Stimulated activated CD8-positive, alpha-beta memory T cell treated with anti-CD3 and anti-CD28 coated beads, Interleukin-15, amount 100 ng/mL, for 24 hours (primary cell): ENCODE measurements at regions not wholly inside any gene's neighbourhood (a gene's known extent, or its start where the extent isn't known, plus 50 kb on each side); places are given as distances from the start of the nearest gene placed in this dataset.

Experiments used
- DNase-seq: peaks from one replicate; pipeline ENCODE4 v3.0.0-alpha.2; 2020; ENCODE audit warnings: low read depth

- no peak for DNase-seq
Observed at GRCh38 chr22:22396741-22397291, 111.7 kb downstream of the ZNF280B start.

DNA sequence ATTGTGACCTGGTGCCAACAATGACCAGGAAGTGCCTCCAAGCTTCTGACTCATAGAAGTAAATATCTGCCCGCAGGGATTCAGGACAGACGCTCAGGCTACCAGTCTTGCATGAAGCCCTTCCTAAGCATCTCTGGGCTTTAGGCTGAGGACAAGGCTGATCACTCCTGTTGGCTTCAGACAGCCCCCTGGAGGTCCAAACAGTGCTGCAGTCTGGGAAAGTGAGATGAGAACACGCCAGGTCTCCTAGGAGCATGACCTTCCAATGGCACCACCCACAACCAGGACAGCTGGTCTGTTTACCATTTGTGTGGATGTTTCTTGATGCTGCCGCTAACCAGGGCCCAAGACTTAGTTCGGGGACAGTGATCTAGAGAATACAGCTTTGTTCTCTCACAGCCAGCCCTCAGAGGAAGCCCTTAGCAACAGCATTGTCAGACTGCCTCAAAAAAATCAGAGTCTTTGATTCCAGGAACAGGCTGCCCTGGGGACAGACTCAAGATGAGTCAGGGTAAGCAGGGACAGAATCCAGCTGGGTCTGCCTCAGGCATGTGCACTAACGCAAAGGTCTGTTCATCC is 111.2 kb downstream of the ZNF280B start:
- DNase-seq: no peak

DNA sequence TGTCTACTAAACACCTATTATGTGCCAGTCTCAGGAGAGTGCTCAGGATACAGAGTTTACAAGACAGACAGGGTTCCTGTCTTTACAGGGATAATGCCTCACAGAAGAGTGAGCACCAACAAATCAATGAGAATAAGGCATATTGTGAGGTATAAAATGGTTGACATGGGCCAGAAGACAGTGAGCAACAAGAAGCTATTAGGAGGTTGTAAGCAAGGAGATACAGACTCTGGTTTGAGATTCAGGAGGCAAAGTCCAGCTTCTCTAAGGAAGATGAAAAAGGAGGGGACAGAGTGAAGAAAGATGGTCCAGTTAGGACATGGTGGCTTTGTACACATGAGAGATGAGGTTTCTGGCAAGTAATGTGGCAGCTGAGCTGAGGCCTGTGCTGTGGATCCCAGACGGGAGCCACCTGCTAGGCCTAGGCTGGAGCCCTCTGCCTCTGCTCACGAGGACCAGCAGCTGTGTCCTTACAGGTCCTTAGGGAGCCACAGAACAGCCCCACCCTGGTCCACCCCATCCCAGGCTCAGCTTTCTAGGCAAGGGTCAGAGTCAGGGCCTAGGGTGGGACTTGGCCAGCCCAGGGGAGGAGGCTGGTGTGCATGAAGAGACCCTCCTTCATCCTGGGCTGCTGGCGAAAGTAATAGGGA is 110.5 kb downstream of the ZNF280B start:
- no peak for DNase-seq

GRCh38 chr22:22398530-22399327 is 109.8 kb downstream of the ZNF280B start:
- no peak for DNase-seq

- DNase-seq: no peak
Observed at GRCh38 chr22:22400099-22400498, 108.4 kb downstream of the ZNF280B start.

DNA sequence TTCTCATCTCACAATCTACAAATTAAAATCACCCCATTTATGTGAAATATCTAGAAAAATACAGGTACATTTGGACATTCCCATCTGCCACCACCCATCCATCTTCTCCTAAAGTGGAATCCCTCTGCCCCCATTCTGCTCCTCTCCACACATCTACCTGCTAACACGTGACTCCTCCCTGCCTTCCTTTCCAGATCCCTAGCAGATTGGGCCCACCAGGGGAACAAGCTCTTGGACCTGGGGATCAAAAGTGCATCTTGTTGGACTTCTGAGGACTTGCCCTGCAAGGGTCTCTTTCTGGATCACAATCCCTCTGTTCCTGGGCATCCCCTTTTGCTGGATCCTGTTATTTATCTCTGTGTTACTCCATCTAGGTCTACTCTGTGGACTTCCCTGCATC is 107.6 kb downstream of the ZNF280B start:
- DNase-seq: no peak

DNA sequence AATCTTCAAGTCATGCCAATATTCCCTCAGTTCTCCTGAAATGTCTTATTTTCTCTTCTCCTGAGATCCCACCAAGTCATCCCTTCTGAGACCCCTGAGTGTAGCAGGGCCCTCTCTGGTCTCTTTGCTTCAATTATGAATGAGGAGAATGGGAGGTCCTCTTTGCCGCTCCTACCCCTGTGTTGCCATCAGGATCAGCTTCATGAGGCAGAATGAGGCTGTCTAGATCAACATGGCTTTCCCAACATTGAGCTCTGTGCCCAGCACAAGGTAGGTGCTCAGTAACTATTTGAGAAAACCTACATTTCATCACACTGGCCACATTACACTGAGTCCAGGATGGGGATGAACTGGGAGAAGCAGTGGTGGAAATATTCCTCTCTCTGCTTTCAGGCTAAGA is 107.2 kb downstream of the ZNF280B start:
- no peak for DNase-seq

DNA sequence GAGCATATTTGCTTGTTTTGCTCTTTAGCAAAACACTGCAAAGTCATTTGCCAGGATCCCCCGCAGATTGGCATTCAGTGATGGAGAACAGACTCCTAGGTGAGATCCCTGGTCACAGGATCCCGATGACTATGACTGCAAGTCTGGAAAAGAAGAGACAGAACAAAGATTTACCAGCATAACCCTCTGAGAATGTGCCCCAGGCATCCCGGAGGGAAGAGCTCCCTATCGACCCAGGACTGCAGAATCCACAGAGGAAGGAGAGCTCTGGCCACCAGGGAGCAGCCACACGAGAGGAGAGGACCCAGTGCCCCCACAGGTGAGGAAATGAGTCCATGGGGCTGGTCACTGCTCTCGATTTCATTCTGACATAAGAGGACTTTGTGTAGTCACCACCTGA is 105.2 kb downstream of the ZNF280B start:
- no peak for DNase-seq

DNA sequence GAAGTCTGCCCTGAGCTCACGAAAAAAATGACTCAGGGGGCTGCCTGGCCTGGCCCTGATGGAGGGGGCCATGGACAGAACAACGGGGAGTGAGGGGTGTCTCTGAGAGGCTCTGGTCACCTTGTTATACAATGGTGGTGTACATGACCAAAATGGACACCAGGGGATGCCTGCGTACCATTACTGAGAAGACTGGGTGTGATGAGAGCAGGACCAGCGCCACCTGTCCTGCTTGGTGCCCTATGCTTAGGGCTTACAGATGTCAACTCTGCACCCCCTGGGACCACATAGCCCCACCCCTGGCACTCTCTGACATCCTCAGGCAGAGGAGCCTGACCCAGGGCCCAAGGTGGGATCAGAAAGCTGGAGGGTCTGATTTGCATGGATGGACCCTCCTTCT is 104.8 kb downstream of the ZNF280B start:
- no peak for DNase-seq

DNA sequence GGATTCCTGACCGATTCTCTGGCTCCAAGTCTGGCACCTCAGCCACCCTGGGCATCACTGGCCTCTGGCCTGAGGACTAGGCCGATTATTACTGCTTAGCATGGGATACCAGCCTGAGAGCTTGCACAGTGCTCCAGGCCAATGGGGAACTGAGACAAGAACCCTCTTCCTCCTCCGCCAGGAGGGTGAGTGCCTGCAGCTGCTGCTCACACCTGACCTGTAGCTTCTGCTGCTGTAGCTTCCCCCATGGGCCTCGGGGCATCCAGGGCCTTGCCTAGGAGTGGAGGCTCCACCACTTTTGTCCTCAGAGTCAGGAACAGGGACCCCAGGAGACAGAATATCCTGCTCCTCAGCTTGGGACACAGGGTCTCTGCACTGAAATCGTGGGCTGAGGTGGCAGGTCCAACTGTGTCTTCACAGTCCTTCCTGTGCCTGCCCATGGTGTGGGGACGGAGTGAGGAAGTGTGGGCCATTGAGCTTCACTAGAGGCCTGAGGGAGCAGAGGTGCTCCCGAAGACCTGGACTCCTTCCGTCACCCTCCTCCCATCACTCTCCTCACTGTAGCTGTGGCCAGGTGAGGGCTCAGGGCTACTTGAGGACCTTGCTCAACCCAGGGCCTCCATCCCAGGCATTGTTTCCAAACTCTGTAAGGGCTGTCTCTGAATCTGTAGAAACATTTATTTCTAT is 103.8 kb downstream of the ZNF280B start:
- no peak for DNase-seq

GRCh38 chr22:22406445-22407027 is 102.0 kb downstream of the ZNF280B start:
- DNase-seq: no peak

- no peak for DNase-seq
Observed at GRCh38 chr22:22407061-22407460, 101.5 kb downstream of the ZNF280B start.

DNA sequence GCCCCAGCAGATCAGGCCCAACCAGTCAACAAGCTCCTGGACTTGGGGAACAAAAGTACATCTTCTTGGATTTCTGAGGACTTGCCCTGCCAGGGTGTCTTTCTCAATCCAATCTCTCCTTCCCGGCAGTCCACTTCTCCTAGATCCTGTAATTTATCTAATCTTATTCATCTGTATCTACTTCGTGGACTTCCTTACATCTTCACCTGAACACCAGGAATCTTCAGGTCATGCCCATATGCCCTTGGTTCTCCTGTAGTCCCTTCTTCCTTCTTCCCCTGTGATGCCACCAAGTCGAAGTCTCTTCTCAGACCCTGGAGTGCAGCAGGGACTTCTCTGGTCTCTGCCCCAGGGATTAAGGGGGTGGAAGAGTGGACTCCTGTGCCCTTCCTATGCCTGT is 100.3 kb downstream of the ZNF280B start:
- DNase-seq: no peak

GRCh38 chr22:22408731-22409696 is 99.5 kb downstream of the ZNF280B start:
- no peak for DNase-seq

GRCh38 chr22:22410121-22410520 is 98.4 kb downstream of the ZNF280B start:
- no peak for DNase-seq

DNA sequence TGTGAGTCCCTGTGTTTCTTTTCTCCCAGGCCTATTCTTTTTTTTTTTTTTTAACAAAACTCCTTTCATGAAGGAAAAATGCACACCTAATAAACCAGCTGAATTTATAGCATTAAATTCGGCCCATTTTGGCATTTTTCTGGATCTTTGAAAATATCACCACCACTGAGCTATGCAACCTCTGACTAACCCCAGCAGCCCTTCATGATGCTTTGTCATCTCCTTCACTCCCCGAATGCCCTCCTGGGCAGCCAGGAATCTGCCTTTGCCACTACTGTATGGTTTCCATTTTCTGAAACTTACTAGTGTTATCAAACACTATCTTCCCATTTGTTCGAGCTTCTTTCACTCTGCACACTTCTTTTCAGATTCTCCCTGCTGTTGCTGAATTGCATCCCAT is 97.9 kb downstream of the ZNF280B start:
- no peak for DNase-seq

GRCh38 chr22:22414266-22414665 is 94.3 kb downstream of the ZNF280B start:
- DNase-seq: no peak

- no peak for DNase-seq
Observed at GRCh38 chr22:22417495-22418162, 90.9 kb downstream of the ZNF280B start.

- no peak for DNase-seq
Observed at GRCh38 chr22:22418163-22418549, 90.4 kb downstream of the ZNF280B start.

DNA sequence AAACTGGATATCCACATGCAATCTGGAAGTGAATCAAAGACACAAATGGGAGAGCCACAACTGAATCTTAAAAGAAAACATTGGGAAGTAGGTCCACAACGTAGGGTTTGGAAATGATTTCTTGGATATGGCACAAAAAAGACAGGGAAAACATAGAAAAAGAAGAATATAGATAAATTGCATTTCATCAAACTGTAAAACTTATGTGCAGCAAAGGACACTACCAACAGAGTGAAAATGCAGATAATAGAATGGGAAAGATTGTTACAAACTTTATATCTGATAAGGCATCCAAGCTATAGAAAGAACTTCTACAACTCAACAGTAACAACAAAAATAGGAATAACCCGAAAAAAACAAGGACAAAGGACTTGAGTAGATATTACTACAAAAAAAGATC is 89.6 kb downstream of the ZNF280B start:
- no peak for DNase-seq
